Activated CD8-positive, alpha-beta memory T cell treated with anti-CD3 and anti-CD28 coated beads for 4 hours (primary cell): ENCODE measurements at regions not wholly inside any gene's neighbourhood (a gene's known extent, or its start where the extent isn't known, plus 50 kb on each side); places are given as distances from the start of the nearest gene placed in this dataset.

Experiments used
- DNase-seq, 2 donors: peaks; one replicate each; pipeline ENCODE4 v3.0.0-alpha.2; 2020; ENCODE audit warnings: low read depth in 2 of 2

GRCh38 chr2:57881998-57882888 lies 164.4 kb upstream of the VRK2 start:
- no peak for DNase-seq

- DNase-seq, result no peak
Observed at GRCh38 chr2:57882895-57883515, 163.6 kb upstream of the VRK2 start.

GRCh38 chr2:57884281-57884680 lies 162.3 kb upstream of the VRK2 start:
- DNase-seq, result no peak

GRCh38 chr2:57885742-57886141 lies 160.9 kb upstream of the VRK2 start:
- no peak for DNase-seq

GRCh38 chr2:57886161-57886786 lies 160.3 kb upstream of the VRK2 start:
- DNase-seq, result no peak

GRCh38 chr2:57888463-57888862 lies 158.1 kb upstream of the VRK2 start:
- DNase-seq, result no peak

- no peak for DNase-seq
Observed at GRCh38 chr2:57890464-57890863, 156.1 kb upstream of the VRK2 start.

- no peak for DNase-seq
Observed at GRCh38 chr2:57891086-57891712, 155.4 kb upstream of the VRK2 start.

GRCh38 chr2:57892920-57893319 lies 153.7 kb upstream of the VRK2 start:
- DNase-seq, result no peak

GRCh38 chr2:57893347-57893746 lies 153.3 kb upstream of the VRK2 start:
- DNase-seq, result no peak

GRCh38 chr2:57893786-57894185 lies 152.8 kb upstream of the VRK2 start:
- no peak for DNase-seq

- no peak for DNase-seq
Observed at GRCh38 chr2:57894381-57894780, 152.2 kb upstream of the VRK2 start.

GRCh38 chr2:57897920-57898319 lies 148.7 kb upstream of the VRK2 start:
- DNase-seq, result no peak

GRCh38 chr2:57899898-57900297 lies 146.7 kb upstream of the VRK2 start:
- no peak for DNase-seq

GRCh38 chr2:57902578-57902977 lies 144.0 kb upstream of the VRK2 start:
- no peak for DNase-seq

- DNase-seq, result no peak
Observed at GRCh38 chr2:57906152-57906732, 140.4 kb upstream of the VRK2 start.

GRCh38 chr2:57907411-57907810 lies 139.2 kb upstream of the VRK2 start:
- no peak for DNase-seq

GRCh38 chr2:57908736-57909161 lies 137.9 kb upstream of the VRK2 start:
- DNase-seq, result no peak

- DNase-seq, result no peak
Observed at GRCh38 chr2:57918126-57918525, 128.5 kb upstream of the VRK2 start.

- no peak for DNase-seq
Observed at GRCh38 chr2:57920342-57920939, 126.2 kb upstream of the VRK2 start.

- no peak for DNase-seq
Observed at GRCh38 chr2:57934659-57935058, 111.9 kb upstream of the VRK2 start.

- no peak for DNase-seq
Observed at GRCh38 chr2:57936216-57936615, 110.4 kb upstream of the VRK2 start.
